Cardiac muscle cell (in vitro differentiated cells and primary cell): ENCODE measurements at regions not wholly inside any gene's neighbourhood (a gene's known extent, or its start where the extent isn't known, plus 50 kb on each side); places are given as distances from the start of the nearest gene placed in this dataset.

Source experiments
- DNase-seq, 2 donors: peaks; one replicate each; pipeline versions ENCODE4 v3.0.0 to v3.0.0-alpha.2; 2010 to 2017; ENCODE audit warnings: low read depth in 1 of 2, low spot score in 1 of 2
- H3K27ac ChIP-seq: fragments of 200-600 bp; sonication (generic); 2 replicates; pipeline ENCODE4 v1.5.1; 2016
- H3K27me3 ChIP-seq: fragments of 200-600 bp; sonication (generic); 2 replicates; pipeline ENCODE4 v1.6.0; 2016; ENCODE audit warnings: control low read depth
- H3K36me3 ChIP-seq: fragments of 200-600 bp; sonication (generic); 2 replicates; pipeline ENCODE4 v1.5.1; 2016; ENCODE audit warnings: control low read depth
- H3K4me1 ChIP-seq: fragments of 200-600 bp; sonication (generic); 2 replicates; pipeline ENCODE4 v1.8.1; 2017; ENCODE audit warnings: low read depth, mild to moderate bottlenecking, mixed run types
- H3K4me3 ChIP-seq: fragments of 200-600 bp; sonication (generic); 2 replicates; pipeline ENCODE4 v1.5.1; 2016; ENCODE audit warnings: mild to moderate bottlenecking
- H3K9me3 ChIP-seq: fragments of 200-600 bp; sonication (generic); 2 replicates; pipeline ENCODE4 v1.5.1; 2017; ENCODE audit warnings: low read depth, mild to moderate bottlenecking, control low read depth
- TF ChIP-seq, protein P1 (sequence below): IDR thresholded peaks from 2 replicates; pipeline ENCODE4 v1.5.1; 2012; ENCODE audit warnings: low read depth, mild to moderate bottlenecking, low read length

DNA sequence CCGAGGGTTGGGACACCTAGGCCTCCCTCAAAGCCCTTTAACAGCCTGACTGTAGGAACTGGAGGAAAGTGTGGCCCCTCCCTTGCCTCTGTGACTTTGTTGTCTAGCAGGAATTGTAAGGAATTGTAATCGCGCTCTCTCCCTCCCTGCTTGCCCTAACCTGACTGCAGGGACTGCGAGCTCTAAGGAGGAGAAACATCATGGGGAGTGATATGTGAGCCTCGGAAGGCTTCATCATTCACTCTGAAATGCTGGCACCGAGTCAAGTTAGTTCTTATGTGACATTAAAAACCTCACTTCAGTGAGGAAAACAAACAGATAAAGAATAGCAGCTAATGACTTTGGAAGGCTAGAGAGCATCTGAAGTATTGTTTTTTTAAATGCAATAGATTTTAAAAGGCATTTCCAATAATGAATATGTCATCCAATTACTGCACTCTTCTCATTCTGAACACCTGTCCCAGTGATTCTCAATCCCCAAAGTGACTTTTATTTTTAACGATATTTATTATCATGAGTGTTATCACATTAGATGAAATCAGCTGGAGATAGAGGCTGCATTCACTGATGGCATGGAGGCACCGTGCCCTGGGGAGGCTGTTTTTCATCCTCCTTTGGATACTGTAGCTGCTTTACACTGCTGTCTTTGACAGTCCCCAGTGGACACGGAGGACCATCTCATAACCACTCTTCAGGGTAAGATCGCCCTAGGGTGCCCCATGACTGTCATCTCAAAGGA, 58.5 kb upstream of the NTM start:
- Histone ChIP-seq H3K27ac (no peak overlapping the region), H3K4me3 (no peak overlapping the region), H3K27me3 (no peaks in the 10 kb centered on the region), H3K36me3 (no peaks in the 10 kb centered on the region), H3K4me1 (no peaks in the 10 kb centered on the region), H3K9me3 (no peaks in the 10 kb centered on the region)
- no peak for DNase-seq
- TF ChIP-seq, protein P1, sequence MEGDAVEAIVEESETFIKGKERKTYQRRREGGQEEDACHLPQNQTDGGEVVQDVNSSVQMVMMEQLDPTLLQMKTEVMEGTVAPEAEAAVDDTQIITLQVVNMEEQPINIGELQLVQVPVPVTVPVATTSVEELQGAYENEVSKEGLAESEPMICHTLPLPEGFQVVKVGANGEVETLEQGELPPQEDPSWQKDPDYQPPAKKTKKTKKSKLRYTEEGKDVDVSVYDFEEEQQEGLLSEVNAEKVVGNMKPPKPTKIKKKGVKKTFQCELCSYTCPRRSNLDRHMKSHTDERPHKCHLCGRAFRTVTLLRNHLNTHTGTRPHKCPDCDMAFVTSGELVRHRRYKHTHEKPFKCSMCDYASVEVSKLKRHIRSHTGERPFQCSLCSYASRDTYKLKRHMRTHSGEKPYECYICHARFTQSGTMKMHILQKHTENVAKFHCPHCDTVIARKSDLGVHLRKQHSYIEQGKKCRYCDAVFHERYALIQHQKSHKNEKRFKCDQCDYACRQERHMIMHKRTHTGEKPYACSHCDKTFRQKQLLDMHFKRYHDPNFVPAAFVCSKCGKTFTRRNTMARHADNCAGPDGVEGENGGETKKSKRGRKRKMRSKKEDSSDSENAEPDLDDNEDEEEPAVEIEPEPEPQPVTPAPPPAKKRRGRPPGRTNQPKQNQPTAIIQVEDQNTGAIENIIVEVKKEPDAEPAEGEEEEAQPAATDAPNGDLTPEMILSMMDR: no peak
